GM23248 (cell line): ENCODE measurements at regions not wholly inside any gene's neighbourhood (a gene's known extent, or its start where the extent isn't known, plus 50 kb on each side); places are given as distances from the start of the nearest gene placed in this dataset.

Source experiments
- EZH2 ChIP-seq: fragments of 200-600 bp; sonication (generic); IDR thresholded peaks from 2 replicates; pipeline ENCODE4 v1.6.1; 2018; ENCODE audit warnings: antibody characterized with exemption, mild to moderate bottlenecking; ENCODE audit not compliant: insufficient read depth, poor library complexity, severe bottlenecking
- EZH2phosphoT487 ChIP-seq: fragments of 200-600 bp; sonication (generic); IDR thresholded peaks from 2 replicates; pipeline ENCODE4 v1.6.1; 2018; ENCODE audit warnings: antibody characterized with exemption, moderate library complexity, mild to moderate bottlenecking, low read depth; ENCODE audit not compliant: insufficient read depth

GRCh38 chr11:95349345-95349942 lies 118.4 kb upstream of the SESN3 start:
- TF ChIP-seq EZH2 (no peak), EZH2phosphoT487 (no peak)
